ENCODE measurements at regions not wholly inside any gene's neighbourhood (a gene's known extent, or its start where the extent isn't known, plus 50 kb on each side); places are given as distances from the start of the nearest gene placed in this dataset.

DNA sequence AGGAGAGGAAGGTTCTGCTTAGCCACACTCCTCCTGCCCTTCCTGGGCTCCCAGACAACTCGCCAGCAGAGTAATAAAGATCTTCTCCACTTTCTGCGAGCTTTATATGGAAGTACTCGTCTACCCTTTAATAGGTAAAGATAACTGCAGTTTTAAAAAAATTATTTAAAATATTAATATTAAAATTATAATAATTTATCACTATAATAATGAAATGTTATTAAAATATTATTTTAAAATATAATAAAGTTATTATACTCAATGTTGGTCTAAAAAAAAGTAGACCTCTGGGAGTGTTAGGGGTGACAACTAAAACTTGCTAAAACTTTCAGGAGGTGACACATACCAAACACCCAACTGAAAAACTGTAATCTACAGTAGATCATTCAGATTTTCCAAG, 81.5 kb downstream of the RBM43 start:
- H3K9ac ChIP-seq (ENCODE audit: low read depth in 1 of 2, low read length in 2 of 2) = no peak overlapping the region
- no peak overlapping the region for H3K4me3 ChIP-seq (ENCODE audit: low read depth in 1 of 3, low read length in 3 of 3)
- H3K27me3 ChIP-seq (ENCODE audit: control insufficient read depth in 4 of 4, insufficient read depth in 4 of 4, low read length in 3 of 4) = peaks cover 0 to 5% (median 0%) of the 10 kb centered on the region in 4 donors
- H3K4me1 ChIP-seq (ENCODE audit: control insufficient read depth in 4 of 4, insufficient read depth in 4 of 4, low read length in 3 of 4) = no peaks in the 10 kb centered on the region
- no peak for TF ChIP-seq HNF4G (IDR thresholded peaks at IDR 0.05)
- no peak for TF ChIP-seq REST (IDR thresholded peaks at IDR 0.05)
- TF ChIP-seq HNF4A (conservative IDR thresholded peaks at IDR 0.05) = no peak
- no peak for TF ChIP-seq FOXA1 (IDR thresholded peaks at IDR 0.05)
- TF ChIP-seq NR2F2 (IDR thresholded peaks at IDR 0.05) = no peak
- TF ChIP-seq ZBTB33 (IDR thresholded peaks at IDR 0.05) = no peak
- TF ChIP-seq SP1 (IDR thresholded peaks at IDR 0.05) = no peak
- DNase-seq (ENCODE audit: low spot score) = no peak
- no peak overlapping the region for H3K27ac ChIP-seq (ENCODE audit: low read depth in 1 of 2, low read length in 2 of 2)
- WGBS = 82% methylated on average over 3 of the region's 3 CpGs
- H3K9me3 ChIP-seq (ENCODE audit: control insufficient read depth in 4 of 4, low read length in 3 of 4) = no peaks in the 10 kb centered on the region
- no peaks in the 10 kb centered on the region for H3K36me3 ChIP-seq (ENCODE audit: control insufficient read depth in 4 of 4, insufficient read depth in 3 of 4, low read depth in 1 of 4, low read length in 3 of 4)

DNA sequence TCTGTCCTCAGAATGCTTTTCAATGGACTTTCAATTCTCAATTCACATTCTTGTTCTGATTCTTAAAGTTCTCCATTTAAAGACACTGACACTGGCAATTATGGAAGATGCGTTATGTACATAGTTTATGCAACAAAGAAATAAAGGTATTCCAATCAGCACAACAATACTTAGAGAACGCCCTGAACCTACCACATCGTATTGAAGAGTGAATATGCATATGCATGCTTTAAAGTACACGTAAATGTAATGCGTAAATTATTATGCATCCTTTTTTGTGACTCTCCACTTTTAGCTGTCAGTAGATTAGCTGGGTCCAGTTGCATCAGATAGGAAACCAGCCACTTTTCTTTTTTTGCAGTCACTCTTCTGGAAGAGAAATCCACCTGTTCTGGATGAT, 83.5 kb downstream of the RBM43 start:
- no peak overlapping the region for H3K9ac ChIP-seq (ENCODE audit: low read depth in 1 of 2, low read length in 2 of 2)
- no peaks in the 10 kb centered on the region for H3K4me1 ChIP-seq (ENCODE audit: control insufficient read depth in 4 of 4, insufficient read depth in 4 of 4, low read length in 3 of 4)
- H3K9me3 ChIP-seq (ENCODE audit: control insufficient read depth in 4 of 4, low read length in 3 of 4) = no peaks in the 10 kb centered on the region
- H3K36me3 ChIP-seq (ENCODE audit: control insufficient read depth in 4 of 4, insufficient read depth in 3 of 4, low read depth in 1 of 4, low read length in 3 of 4) = no peaks in the 10 kb centered on the region
- DNase-seq (ENCODE audit: low spot score) = no peak
- WGBS = 77% methylated on average over 5 of the region's 5 CpGs
- no peak overlapping the region for H3K27ac ChIP-seq (ENCODE audit: low read depth in 1 of 2, low read length in 2 of 2)
- peaks cover 0 to 5% (median 0%) of the 10 kb centered on the region in 4 donors for H3K27me3 ChIP-seq (ENCODE audit: control insufficient read depth in 4 of 4, insufficient read depth in 4 of 4, low read length in 3 of 4)
- TF ChIP-seq RAD21 (IDR thresholded peaks at IDR 0.05) = no peak
- TF ChIP-seq RXRA (IDR thresholded peaks at IDR 0.05) = no peak
- no peak for TF ChIP-seq YY1 (IDR thresholded peaks at IDR 0.05)
- TF ChIP-seq FOXA2 (IDR thresholded peaks at IDR 0.05) = no peak
- TF ChIP-seq TAF1 (conservative IDR thresholded peaks at IDR 0.05) = no peak
- TF ChIP-seq ATF3 (IDR thresholded peaks at IDR 0.05) = no peak
- no peak for TF ChIP-seq JUND (IDR thresholded peaks at IDR 0.05)
- no peak for TF ChIP-seq REST (IDR thresholded peaks at IDR 0.05)
- no peak for TF ChIP-seq MAX (IDR thresholded peaks at IDR 0.05)
- TF ChIP-seq SP1 (IDR thresholded peaks at IDR 0.05) = no peak
- no peak for TF ChIP-seq HNF4A (conservative IDR thresholded peaks at IDR 0.05)
- TF ChIP-seq, protein P1, sequence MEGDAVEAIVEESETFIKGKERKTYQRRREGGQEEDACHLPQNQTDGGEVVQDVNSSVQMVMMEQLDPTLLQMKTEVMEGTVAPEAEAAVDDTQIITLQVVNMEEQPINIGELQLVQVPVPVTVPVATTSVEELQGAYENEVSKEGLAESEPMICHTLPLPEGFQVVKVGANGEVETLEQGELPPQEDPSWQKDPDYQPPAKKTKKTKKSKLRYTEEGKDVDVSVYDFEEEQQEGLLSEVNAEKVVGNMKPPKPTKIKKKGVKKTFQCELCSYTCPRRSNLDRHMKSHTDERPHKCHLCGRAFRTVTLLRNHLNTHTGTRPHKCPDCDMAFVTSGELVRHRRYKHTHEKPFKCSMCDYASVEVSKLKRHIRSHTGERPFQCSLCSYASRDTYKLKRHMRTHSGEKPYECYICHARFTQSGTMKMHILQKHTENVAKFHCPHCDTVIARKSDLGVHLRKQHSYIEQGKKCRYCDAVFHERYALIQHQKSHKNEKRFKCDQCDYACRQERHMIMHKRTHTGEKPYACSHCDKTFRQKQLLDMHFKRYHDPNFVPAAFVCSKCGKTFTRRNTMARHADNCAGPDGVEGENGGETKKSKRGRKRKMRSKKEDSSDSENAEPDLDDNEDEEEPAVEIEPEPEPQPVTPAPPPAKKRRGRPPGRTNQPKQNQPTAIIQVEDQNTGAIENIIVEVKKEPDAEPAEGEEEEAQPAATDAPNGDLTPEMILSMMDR (IDR thresholded peaks at IDR 0.05; ENCODE audit: low read depth, low read length, missing input control) = no peak
- no peak for TF ChIP-seq NR2F2 (IDR thresholded peaks at IDR 0.05)
- TF ChIP-seq EGR1 (IDR thresholded peaks at IDR 0.05; ENCODE audit: low read depth in 2 of 2) = no peak
- TF ChIP-seq GABPA (IDR thresholded peaks at IDR 0.05 in 1 of 2, conservative IDR thresholded peaks at IDR 0.05 in 1 of 2) = no peak
- H3K4me3 ChIP-seq (ENCODE audit: low read depth in 1 of 3, low read length in 3 of 3) = no peak overlapping the region

Data from liver (tissue), 8 donors.